ENCODE measurements at regions not wholly inside any gene's neighbourhood (a gene's known extent, or its start where the extent isn't known, plus 50 kb on each side); places are given as distances from the start of the nearest gene placed in this dataset.

DNA sequence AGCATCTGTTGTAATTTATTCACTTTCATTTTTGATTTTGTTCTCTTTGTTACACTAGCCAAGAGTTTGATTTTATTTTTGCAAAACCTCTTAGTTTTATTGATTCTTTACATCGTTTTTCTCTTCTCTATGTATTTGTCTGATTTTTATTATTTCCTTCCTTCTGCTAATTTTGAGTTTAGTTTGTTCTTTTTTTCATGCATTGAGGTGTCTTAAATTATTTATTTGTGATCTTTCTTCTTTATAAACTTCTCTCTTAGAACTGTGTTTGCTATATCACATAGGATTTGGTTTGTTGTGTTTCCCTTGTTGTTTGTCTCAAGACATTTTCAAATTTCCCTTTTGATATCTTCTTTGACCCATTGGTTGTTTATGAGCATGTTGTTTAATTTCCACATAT is 51.7 kb upstream of the NFKBIA start:
- Mint-ChIP-seq H3K9me3 (peaks cover 13% of the 10 kb centered on the region), H3K27me3 (peaks cover 32% of the 10 kb centered on the region), H3K4me1 (no peaks in the 10 kb centered on the region), H3K4me3 (no peak overlapping the region), H3K27ac (no peak overlapping the region), H3K36me3 (no peaks in the 10 kb centered on the region)
- no peak for ATAC-seq

DNA sequence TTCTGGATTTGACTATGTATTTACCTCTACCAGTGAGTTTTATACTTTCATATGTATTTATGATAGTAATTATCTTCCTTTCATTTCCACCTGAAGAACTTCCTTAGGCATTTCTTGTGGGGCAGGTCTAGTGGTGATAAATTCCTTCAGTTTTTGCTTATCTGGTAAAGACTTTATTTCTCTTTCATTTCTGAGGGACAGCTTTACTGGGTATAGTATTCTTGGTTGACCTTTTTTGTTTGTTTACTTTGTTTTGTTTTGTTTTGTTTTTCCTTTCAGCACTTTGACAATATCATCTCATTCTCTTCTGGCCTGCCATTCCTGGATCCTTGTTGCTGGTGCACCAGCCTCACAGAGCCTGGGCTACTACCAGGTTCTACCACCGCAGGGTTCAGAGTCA is 53.9 kb upstream of the NFKBIA start:
- Mint-ChIP-seq H3K27me3 (peaks cover 32% of the 10 kb centered on the region), H3K4me1 (no peaks in the 10 kb centered on the region), H3K4me3 (no peak overlapping the region), H3K36me3 (no peaks in the 10 kb centered on the region), H3K27ac (no peak overlapping the region), H3K9me3 (peaks cover 13% of the 10 kb centered on the region)
- no peak for ATAC-seq

DNA sequence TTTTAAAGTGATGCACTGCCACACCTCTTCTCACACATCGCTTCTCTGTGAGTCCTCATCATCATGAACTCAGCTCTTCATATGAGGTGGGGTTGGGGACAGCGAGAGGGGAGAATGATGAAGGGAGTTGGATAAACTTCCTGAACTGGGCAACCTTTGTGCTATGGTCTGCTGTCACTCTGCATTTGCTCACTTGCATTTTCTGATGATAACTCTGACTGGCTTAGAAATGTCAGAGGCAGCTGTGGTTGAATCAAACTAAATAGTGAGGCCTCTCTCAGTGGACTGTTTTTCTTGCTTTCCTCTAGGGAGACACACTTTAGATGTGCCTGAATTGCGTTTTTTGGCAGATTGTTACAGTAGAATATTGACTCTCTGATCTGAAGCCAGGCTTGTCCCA is 55.2 kb upstream of the NFKBIA start:
- peaks cover 13% of the 10 kb centered on the region for H3K9me3 Mint-ChIP-seq
- peaks cover 43% of the 10 kb centered on the region for H3K27me3 Mint-ChIP-seq
- ATAC-seq: no peak

DNA sequence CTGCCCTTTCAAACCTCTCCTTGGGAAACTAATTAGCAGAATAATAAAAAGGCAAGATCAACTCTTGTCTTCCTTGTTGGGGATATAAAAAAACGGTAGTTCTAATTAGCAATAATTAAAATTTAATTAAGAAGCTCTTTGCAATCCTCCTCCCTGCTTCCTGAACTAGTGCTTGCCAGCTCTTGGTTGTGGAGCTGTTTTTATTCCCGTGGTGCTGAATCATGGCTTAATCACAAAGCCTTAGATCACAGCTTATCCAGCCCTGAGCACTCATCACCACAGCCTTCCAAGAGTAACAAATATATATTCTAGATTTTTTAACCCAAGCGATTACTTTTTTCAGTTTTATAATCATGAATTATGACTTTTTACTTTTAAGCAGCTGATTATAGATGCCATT is 63.2 kb upstream of the INSM2 start:
- H3K27me3 Mint-ChIP-seq: peaks cover 41% of the 10 kb centered on the region
- no peaks in the 10 kb centered on the region for H3K9me3 Mint-ChIP-seq
- no peak for ATAC-seq
- H3K27ac Mint-ChIP-seq: no peak overlapping the region
- H3K36me3 Mint-ChIP-seq: no peaks in the 10 kb centered on the region
- H3K4me1 Mint-ChIP-seq: no peaks in the 10 kb centered on the region
- no peak overlapping the region for H3K4me3 Mint-ChIP-seq

More for the DNA sequence above, 55.2 kb upstream of the NFKBIA start:
- no peaks in the 10 kb centered on the region for H3K4me1 Mint-ChIP-seq
- H3K27ac Mint-ChIP-seq: no peak overlapping the region
- H3K36me3 Mint-ChIP-seq: no peaks in the 10 kb centered on the region
- no peak overlapping the region for H3K4me3 Mint-ChIP-seq

DNA sequence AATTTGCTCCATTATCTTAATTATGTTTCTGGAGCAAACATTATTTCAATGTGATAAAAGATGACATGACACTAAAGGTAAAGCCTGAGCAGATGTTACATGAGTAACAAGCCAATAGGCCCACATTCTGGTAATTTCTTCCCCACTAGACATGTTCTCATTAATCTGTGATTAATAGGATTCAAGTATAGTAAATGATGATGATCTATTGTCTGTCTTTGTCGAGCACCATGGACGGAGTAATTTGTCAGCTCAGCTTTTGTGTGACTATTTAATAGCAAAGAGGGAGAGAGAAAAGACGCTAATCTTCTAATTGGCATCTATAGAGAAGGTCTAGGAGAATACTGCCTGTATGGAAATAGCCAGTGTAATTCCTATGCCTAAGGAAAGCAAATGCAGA is 62.2 kb upstream of the INSM2 start:
- no peak for ATAC-seq
- Mint-ChIP-seq H3K4me3 (no peak overlapping the region), H3K9me3 (no peaks in the 10 kb centered on the region), H3K4me1 (no peaks in the 10 kb centered on the region), H3K27ac (no peak overlapping the region), H3K36me3 (no peaks in the 10 kb centered on the region), H3K27me3 (peaks cover 33% of the 10 kb centered on the region)

DNA sequence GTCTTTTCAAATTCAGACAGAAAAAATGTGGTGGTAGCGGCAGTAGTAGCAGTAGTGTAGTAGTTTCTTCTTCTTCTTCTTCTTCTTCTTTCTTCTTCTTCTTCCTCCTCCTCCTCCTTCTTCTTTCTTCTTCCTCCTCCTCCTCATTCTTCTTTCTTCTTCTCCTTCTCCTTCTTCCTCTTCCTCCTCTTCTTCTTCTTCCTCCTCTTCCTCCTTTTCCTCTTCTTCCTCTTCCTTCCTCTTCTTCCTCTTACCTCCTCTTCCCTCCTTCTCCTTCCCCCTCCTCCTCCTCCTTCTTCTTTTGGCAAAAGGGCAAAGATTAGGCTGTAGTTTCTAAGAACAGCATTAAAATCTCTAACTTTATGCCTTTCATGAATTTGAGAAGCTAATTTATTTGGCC is 59.6 kb upstream of the INSM2 start:
- no peak for ATAC-seq
- Mint-ChIP-seq H3K9me3 (no peaks in the 10 kb centered on the region), H3K27me3 (peaks cover 43% of the 10 kb centered on the region), H3K4me3 (no peak overlapping the region), H3K27ac (no peak overlapping the region), H3K36me3 (no peaks in the 10 kb centered on the region), H3K4me1 (no peaks in the 10 kb centered on the region)

DNA sequence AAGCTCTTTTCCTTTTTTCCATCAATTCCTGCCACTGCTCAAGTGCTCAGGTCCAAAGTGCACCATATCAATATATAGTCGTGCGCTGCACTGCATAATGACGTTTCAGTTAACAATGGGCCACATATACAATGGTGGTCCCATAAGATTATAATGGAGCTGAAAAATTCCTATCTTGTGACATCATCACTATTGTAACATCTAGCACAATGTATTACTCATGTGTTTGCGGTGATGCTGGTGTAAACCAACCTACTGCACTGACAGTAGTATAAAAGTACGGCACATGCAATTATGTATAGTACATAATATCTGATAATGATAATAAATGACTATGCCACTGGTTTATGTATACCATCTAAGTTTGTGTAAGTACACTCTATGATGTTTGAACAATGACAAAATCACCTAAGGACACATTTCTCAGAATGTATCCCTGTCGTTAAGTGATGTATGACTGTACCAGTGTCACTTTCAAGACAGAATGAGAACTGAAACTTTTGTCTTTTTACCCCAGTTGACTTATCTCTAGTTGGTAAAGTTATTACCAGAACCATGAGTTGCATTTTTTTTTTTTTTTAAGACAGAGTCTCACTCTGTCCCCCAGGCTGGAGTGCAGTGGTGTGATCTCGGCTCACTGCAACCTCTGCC is 53.7 kb upstream of the INSM2 start:
- H3K27me3 Mint-ChIP-seq: peaks cover 19% of the 10 kb centered on the region
- H3K9me3 Mint-ChIP-seq: no peaks in the 10 kb centered on the region
- peak; percentile 77 for ATAC-seq
- H3K36me3 Mint-ChIP-seq: no peaks in the 10 kb centered on the region
- H3K4me1 Mint-ChIP-seq: no peaks in the 10 kb centered on the region
- H3K4me3 Mint-ChIP-seq: no peak overlapping the region
- no peak overlapping the region for H3K27ac Mint-ChIP-seq

DNA sequence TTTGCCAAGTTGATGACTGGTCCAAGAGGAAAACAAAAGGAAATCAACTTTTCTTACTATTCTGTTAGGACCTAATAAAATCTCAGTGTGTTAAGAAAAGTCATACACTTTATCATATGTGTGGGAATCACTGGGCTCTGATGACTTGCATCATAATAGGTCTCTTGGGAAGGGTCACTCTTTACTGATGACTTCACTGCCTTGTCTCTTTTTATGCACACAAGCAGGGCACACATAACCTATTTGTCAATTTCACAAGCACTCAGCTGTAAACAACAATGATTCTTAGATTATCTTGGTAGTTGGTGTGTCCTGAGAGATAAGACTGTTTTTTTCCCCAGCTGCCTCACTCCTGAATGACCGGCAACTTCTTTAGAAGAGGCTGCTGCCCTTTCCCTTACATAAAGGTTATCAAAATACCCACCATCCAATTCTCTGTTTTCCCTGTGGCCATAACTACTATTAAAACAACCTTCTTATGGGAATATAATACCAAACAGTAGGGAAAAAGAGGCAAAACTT is 50.9 kb upstream of the INSM2 start:
- H3K9me3 Mint-ChIP-seq: no peaks in the 10 kb centered on the region
- ATAC-seq: no peak
- H3K4me3 Mint-ChIP-seq: no peak overlapping the region
- H3K4me1 Mint-ChIP-seq: no peaks in the 10 kb centered on the region
- H3K27ac Mint-ChIP-seq: no peak overlapping the region
- peaks cover 10% of the 10 kb centered on the region for H3K27me3 Mint-ChIP-seq
- H3K36me3 Mint-ChIP-seq: no peaks in the 10 kb centered on the region

Measured in stimulated activated memory B cell treated with anti-CD40 and anti-IgM and Interleukin-4, amounts not matched to agents 10 μg/mL and 1 μg/mL and 100 μg/mL, for 72 hours (primary cell).